Thoracic aorta (tissue), 2 donors: ENCODE measurements at regions not wholly inside any gene's neighbourhood (a gene's known extent, or its start where the extent isn't known, plus 50 kb on each side); places are given as distances from the start of the nearest gene placed in this dataset.

ENCODE experiments used
- ATAC-seq: fragments of 150-250 bp; one replicate; pipeline ENCODE4 v1.8.0; 2017; ENCODE audit warnings: low read depth; ENCODE audit not compliant: insufficient number of reproducible peaks, low FRiP score
- DNase-seq: peaks from one replicate; pipeline ENCODE4 v3.0.0-alpha.2; 2020; ENCODE audit warnings: low spot score
- H3K27ac ChIP-seq, 2 donors: fragments of 200-600 bp; sonication (generic); 1 replicate in 1 of 2; 2 replicates in 1 of 2; pipeline ENCODE4 v1.5.1; 2016; ENCODE audit warnings: mild to moderate bottlenecking in 2 of 2, moderate library complexity in 2 of 2
- H3K27me3 ChIP-seq: fragments of 200-600 bp; sonication (generic); replicated peaks from 2 replicates; pipeline ENCODE4 v1.6.0; 2016; ENCODE audit warnings: mild to moderate bottlenecking; ENCODE audit not compliant: insufficient read depth
- H3K36me3 ChIP-seq: fragments of 200-600 bp; sonication (generic); one replicate; pipeline ENCODE4 v1.5.1; 2016
- H3K4me1 ChIP-seq, 2 donors: fragments of 200-600 bp; sonication (generic); 1 replicate in 1 of 2; 2 replicates in 1 of 2; pipeline versions ENCODE4 v1.5.1 to v1.6.0; 2016; ENCODE audit warnings: low read depth in 2 of 2, mild to moderate bottlenecking in 1 of 2; ENCODE audit not compliant: control insufficient read depth in 1 of 2
- H3K4me3 ChIP-seq: fragments of 200-600 bp; sonication (generic); 2 replicates; pipeline ENCODE4 v1.5.1; 2016; ENCODE audit warnings: mild to moderate bottlenecking
- H3K9me3 ChIP-seq: fragments of 200-600 bp; sonication (generic); 2 replicates; pipeline ENCODE4 v1.5.1; 2016
- TF ChIP-seq, protein P1 (sequence below): fragments of 200-600 bp; sonication (generic); IDR thresholded peaks from one replicate; pipeline ENCODE4 v1.5.1; 2019; ENCODE audit warnings: antibody characterized with exemption

DNA sequence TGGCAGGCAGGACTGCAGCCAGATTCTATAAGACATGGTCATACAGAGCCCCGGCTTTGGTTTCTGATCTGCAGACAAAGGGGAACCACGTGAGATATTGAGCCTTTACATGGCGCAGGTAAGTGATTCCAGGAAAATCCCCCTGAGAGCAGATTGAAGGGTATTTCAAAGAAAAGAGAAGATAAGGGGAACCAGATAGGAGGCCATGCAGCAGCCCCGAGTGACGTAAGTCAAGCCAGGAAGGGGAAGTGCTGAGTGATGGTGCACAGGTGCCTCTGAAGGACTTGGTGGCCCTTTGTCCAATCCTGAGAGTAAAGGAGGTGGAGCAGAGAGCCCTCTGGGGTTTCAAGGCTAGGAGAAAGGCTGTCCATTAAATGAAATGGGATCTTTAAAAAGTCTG, 329.0 kb downstream of the ACTR3B start:
- no peaks in the 10 kb centered on the region for H3K4me1 ChIP-seq
- no peak overlapping the region for H3K4me3 ChIP-seq
- H3K27ac ChIP-seq: no peak overlapping the region
- DNase-seq (no peak), ATAC-seq (no peak)
- H3K9me3 ChIP-seq: no peaks in the 10 kb centered on the region
- TF ChIP-seq, protein P1, sequence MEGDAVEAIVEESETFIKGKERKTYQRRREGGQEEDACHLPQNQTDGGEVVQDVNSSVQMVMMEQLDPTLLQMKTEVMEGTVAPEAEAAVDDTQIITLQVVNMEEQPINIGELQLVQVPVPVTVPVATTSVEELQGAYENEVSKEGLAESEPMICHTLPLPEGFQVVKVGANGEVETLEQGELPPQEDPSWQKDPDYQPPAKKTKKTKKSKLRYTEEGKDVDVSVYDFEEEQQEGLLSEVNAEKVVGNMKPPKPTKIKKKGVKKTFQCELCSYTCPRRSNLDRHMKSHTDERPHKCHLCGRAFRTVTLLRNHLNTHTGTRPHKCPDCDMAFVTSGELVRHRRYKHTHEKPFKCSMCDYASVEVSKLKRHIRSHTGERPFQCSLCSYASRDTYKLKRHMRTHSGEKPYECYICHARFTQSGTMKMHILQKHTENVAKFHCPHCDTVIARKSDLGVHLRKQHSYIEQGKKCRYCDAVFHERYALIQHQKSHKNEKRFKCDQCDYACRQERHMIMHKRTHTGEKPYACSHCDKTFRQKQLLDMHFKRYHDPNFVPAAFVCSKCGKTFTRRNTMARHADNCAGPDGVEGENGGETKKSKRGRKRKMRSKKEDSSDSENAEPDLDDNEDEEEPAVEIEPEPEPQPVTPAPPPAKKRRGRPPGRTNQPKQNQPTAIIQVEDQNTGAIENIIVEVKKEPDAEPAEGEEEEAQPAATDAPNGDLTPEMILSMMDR: no peak
- no peaks in the 10 kb centered on the region for H3K27me3 ChIP-seq
- no peaks in the 10 kb centered on the region for H3K36me3 ChIP-seq

DNA sequence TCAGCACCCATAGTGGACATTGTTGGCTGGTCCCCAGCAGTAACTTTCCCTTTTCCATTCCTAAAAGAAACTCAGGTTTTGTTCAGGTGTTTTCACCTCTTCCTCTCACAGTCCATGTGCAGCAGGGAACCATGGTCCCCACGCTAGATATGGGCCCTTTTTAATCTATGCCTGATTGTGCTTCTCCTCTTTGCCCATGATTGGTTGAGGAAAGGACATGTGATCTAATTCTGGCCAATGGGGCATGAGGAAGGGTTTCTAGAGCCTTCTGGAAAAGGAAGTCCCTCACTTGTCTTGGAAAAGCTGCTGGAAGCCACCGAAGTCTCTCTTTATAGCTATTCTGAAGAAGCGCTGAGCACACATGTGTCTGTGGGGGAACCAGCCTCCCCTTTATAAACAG, 330.7 kb downstream of the ACTR3B start:
- ATAC-seq (no peak), DNase-seq (no peak)
- Histone ChIP-seq H3K4me1 (no peaks in the 10 kb centered on the region), H3K27me3 (no peaks in the 10 kb centered on the region), H3K4me3 (no peak overlapping the region), H3K27ac (no peak overlapping the region), H3K36me3 (no peaks in the 10 kb centered on the region), H3K9me3 (no peaks in the 10 kb centered on the region)
- TF ChIP-seq, protein P1: no peak

DNA sequence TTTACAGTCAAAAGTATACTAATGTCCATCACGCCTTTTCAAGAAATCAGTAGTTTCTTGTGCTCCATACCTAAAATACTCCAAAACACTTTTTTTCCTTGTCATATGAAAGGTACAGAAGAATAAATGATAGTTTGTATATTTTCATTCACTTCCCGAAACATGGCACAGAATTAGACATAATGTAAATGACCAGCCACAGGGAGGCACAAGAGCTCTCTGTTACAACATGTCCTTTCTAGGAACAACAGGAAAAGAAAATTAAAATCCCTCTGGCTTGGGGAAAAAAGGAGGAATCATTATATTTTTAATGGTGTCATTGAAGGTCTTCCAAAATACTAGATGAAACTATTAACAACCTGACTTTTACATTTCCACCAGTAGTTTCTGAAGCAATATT, 331.2 kb downstream of the ACTR3B start:
- Histone ChIP-seq H3K36me3 (no peaks in the 10 kb centered on the region), H3K9me3 (no peaks in the 10 kb centered on the region), H3K27ac (no peak overlapping the region), H3K4me1 (no peaks in the 10 kb centered on the region), H3K27me3 (no peaks in the 10 kb centered on the region), H3K4me3 (no peak overlapping the region)
- DNase-seq: no peak
- no peak for ATAC-seq
- TF ChIP-seq, protein P1: no peak

GRCh38 chr7:153091477-153091876, 331.9 kb downstream of the ACTR3B start:
- ATAC-seq: no peak

GRCh38 chr7:153097511-153098201, 338.1 kb downstream of the ACTR3B start:
- TF ChIP-seq, protein P1: no peak
- H3K27ac ChIP-seq: no peak overlapping the region
- H3K4me3 ChIP-seq: no peak overlapping the region
- no peak for ATAC-seq
- H3K27me3 ChIP-seq: no peaks in the 10 kb centered on the region
- no peaks in the 10 kb centered on the region for H3K9me3 ChIP-seq
- H3K36me3 ChIP-seq: no peaks in the 10 kb centered on the region
- H3K4me1 ChIP-seq: no peaks in the 10 kb centered on the region
- DNase-seq: no peak

More at GRCh38 chr7:153091477-153091876, 331.9 kb downstream of the ACTR3B start:
- no peak for DNase-seq
- Histone ChIP-seq H3K4me3 (no peak overlapping the region), H3K36me3 (no peaks in the 10 kb centered on the region), H3K9me3 (no peaks in the 10 kb centered on the region), H3K4me1 (no peaks in the 10 kb centered on the region), H3K27me3 (no peaks in the 10 kb centered on the region), H3K27ac (no peak overlapping the region)
- TF ChIP-seq, protein P1: no peak
